Vagina (tissue), 2 donors: ENCODE measurements at regions not wholly inside any gene's neighbourhood (a gene's known extent, or its start where the extent isn't known, plus 50 kb on each side); places are given as distances from the start of the nearest gene placed in this dataset.

Source experiments
- POLR2A ChIP-seq, 2 donors: fragments of 450-650 bp; IDR thresholded peaks; one replicate each; pipeline ENCODE4 v1.6.1; 2017; ENCODE audit warnings: antibody characterized with exemption in 2 of 2, mild to moderate bottlenecking in 2 of 2, moderate library complexity in 2 of 2
- TF ChIP-seq, protein P1 (sequence below), 3 experiments: fragments of 450-650 bp in 2 of 3; fragments of 200-600 bp in 1 of 3; sonication (generic) in 1 of 3; IDR thresholded peaks; one replicate each; pipeline ENCODE4 v1.5.1; 2017 to 2019; ENCODE audit warnings: antibody characterized with exemption in 3 of 3, mild to moderate bottlenecking in 2 of 3, moderate library complexity in 2 of 3

- TF ChIP-seq, protein P1, sequence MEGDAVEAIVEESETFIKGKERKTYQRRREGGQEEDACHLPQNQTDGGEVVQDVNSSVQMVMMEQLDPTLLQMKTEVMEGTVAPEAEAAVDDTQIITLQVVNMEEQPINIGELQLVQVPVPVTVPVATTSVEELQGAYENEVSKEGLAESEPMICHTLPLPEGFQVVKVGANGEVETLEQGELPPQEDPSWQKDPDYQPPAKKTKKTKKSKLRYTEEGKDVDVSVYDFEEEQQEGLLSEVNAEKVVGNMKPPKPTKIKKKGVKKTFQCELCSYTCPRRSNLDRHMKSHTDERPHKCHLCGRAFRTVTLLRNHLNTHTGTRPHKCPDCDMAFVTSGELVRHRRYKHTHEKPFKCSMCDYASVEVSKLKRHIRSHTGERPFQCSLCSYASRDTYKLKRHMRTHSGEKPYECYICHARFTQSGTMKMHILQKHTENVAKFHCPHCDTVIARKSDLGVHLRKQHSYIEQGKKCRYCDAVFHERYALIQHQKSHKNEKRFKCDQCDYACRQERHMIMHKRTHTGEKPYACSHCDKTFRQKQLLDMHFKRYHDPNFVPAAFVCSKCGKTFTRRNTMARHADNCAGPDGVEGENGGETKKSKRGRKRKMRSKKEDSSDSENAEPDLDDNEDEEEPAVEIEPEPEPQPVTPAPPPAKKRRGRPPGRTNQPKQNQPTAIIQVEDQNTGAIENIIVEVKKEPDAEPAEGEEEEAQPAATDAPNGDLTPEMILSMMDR (IDR thresholded peaks at IDR 0.05) = no peak
- no peak for TF ChIP-seq POLR2A (IDR thresholded peaks at IDR 0.05)
These were observed 54.6 kb upstream of the BOLA1 start for GRCh38 chr1:149844650-149845255.
